IPS-NIHi7 (cell line): ENCODE measurements at regions not wholly inside any gene's neighbourhood (a gene's known extent, or its start where the extent isn't known, plus 50 kb on each side); places are given as distances from the start of the nearest gene placed in this dataset.

ENCODE experiments used
- DNase-seq: peaks from one replicate; pipeline ENCODE4 v3.0.0; 2012; ENCODE audit warnings: mixed read lengths; ENCODE audit errors: extremely low spot score

DNA sequence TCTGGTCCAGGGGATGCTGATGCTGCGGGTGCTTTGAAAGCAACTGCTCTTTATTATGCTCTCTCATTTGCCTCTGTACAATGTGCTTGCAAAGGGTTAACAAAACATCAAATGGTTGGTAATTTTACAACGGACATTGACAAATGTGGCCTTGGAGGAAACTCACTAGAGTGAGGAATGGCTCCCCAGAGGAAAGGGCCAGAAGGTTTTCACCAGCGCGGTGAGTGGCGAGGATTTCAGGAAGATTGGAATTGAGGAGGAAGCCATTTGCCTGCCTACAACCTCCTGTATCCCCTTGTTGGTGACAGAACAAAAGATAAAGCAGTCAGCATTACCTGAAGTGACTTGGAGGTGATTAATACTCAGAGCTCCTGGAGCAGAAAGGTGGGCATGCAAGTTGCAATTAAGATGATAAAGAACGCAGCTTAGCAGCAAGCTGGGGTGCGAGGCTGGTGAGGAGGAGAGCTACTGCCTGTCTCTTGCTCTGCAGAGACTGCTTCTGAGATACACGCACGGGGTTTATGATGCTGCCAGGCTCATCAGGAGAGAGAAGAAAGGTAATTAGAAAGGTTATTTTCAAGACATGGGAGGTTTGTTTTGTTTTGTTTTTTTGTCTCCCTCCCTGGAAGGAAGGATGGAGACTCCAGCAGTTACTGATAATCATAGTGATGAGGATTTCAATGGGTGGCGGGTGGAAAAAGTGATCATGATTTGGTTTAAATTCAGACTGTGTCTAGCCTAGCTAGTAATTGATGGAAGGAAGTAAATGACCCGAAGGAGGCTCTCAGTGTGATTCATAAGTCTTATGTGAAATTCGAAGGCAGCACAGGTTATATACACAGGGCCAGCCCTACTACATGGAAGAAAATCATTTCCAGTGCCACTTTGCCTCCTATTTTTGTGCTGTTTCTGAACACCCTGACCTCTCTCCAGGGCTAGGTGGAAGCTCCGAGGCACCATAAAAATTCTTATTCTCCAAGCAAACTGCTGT is 141.6 kb upstream of the DTNBP1 start:
- no peak for DNase-seq

DNA sequence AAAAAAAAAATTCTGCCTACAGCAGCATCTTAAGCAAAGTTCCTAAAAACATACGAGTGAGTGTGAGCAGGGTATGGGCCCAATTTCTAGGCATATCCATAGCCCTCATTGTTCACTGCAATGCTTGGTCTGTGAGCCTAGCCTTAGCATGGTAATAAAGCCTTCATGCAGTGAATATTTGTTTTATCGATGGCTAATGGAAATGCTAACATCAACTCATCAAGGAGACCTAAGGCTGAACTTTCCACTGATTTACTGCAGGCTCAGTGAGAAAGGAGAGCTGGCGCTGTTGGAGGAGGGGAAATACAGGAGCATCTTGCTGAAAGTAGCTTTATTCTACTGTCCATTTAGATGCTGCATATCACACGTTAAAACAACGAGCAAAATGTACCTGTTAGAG is 139.6 kb upstream of the DTNBP1 start:
- no peak for DNase-seq

DNA sequence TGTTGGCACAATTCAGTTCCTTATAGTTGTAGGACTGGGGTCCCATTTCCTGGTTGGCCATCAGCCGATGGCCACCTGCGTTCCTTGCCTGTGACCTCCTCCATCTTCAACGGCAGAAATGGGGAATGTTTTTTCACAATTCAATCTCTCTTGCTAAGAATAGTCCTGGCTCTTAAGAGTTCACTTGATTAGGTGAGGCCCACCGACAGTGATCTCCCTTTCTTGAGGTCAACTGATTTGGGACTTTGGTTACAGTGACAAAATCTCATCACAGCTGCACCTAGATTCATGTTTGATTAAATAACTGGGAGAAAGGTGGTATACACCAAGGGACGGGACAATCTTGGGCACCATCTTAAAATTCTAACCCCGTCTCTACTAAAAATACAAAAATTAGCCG is 139.1 kb upstream of the DTNBP1 start:
- DNase-seq = no peak

DNA sequence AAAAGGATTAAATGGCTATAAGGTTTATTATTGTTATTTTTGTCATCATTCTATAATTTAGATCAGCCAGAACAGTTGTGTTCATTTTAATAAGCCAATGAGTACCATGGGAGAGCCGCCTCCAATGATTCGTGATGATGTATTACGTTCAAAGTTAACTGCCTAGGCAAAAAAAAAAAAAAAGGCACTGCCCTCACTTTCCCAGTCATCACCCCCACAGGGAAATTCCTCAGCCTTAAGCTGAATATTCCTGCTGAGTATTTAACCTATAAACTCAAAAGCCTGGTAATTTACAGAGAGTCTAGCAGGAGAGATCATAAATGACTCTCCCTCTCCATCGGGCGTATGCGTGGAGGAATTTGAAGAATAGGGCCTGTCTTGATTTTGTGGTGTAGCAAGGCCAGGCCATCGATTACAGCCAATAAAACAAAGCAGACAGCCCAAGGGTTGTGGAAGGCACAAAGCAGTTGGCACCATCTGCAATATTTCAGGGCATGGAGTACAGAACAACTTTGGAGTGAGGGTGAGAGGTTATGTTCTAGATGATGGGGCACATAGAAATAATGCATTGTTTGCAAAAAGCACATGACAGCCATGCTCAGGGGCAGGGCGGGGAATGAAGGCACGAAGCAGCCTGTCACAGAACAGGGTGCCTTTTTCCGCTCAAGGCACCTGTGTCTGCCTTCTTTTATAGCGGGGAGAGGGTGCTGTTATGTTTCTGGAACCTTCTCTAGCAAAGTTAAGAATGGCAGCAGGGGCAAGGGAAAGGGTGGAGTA is 138.2 kb upstream of the DTNBP1 start:
- no peak for DNase-seq

DNA sequence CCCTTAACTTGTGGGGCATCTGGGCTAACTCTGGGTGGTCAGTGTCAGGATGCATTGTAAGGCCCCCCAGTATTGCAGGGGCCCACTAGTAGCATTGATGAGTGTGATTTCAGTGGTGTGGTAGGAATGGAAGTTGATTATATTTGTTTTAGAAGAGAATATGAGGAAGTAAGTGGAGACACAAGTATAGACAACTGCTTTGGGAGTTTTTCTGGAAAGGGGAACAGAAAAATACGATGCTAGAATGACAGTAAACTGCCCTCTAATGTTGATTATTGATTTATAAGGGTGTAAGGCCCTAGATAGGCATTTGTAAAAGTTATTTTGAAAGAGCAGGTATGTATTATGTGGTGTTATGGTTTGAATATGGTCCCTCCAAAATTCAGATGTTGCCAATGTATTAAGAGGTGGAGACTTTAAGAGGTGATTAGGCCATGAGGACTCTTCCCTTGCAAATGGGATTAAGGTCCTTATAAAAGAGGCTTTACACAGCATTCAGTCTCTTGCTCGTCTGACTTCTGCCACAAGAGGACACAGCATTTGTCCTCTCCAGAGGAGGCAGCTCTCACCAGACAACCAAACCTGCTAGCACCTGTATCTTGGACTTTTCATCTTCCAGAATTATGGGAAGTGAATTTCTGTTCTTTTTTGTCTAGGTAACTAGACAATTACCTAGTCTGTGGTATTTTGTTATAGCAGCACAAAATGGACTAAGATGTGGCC is 135.9 kb upstream of the DTNBP1 start:
- no peak for DNase-seq

DNA sequence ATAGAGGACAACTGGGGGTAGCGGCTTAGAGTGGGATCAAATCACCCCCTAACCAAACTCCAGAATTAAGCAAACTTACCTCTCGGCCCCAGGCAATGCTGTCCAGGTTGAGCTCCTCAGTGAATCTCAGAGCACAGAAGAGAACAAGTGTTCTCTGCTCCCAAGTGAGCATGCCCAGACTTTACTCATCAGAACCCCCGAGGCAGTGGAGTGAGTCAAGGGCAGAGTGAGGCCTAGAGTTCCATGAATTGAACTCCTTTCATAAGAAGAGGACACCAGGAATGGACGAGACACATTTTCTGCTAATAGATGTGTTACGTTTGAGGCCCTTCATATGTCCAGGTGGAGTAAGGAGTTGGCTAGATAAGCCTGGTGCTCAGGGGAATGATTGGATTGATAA is 134.0 kb upstream of the DTNBP1 start:
- DNase-seq = no peak

DNA sequence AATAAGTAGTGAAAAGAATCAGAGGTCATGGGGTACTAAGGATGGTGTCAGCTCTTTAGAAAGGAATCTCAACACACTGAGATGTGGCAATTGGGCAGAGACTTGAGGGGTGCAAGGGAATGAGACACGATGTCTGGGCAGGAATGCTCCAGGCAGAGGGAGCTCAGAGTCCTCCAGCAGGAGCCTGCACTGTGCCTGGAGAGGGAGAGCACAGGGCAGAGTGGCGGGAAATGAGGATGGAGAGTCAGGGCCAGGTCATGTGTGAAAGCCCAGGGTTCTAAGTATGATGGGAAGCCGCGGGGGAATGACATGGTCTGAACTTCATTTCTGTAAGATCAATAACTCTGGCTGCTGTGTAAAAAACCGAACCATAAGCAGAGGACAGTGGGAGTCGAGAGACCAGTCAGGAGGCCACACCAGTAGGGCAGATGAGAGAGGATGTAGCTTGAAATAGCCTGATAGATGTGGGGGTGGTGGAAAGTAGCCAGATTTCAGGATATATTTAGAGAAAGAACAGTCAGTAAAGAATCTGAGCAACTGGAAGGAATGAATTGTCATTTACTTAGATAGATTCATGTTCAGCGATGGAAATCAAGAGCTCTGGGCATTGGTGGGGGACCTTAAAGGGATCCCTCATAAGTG is 133.4 kb upstream of the DTNBP1 start:
- DNase-seq = no peak

DNA sequence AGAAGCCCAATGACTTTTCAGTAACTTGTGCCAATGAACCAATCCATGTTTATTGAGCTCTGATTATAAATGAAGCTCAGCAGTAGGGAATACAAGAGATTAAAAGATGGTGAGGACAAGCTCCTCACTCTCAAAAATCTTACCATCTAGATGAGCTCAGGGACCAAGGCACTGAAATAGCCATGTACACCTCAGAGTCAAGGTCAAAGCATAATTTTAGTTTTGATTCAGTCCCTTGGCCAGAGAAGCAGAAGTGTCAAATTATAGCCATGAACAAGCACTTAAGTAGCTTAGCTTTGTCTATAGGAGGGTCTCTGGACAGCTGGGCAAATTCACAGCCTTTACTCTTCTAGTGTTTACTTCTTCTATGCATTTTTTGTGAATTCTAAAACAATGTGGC is 131.0 kb upstream of the DTNBP1 start:
- no peak for DNase-seq

DNA sequence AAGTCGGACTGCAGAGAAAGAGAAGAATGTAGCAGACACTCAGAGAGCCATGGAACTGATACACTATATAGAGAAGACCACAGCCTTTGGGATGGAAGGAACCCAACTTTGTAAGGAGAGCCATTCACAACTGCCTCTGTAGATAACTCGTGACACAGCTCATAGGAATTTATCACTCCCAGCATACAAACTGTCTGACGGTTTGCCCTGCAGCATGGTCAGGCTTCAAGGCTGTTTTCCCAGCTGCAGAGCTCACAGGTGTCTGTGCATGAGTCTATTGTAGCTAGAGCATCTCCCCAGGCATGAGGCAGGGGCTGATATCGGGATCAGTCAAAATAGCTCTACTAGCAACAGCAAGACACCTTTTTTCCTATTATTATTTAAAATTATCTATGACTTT is 130.5 kb upstream of the DTNBP1 start:
- peak; percentile 14 for DNase-seq

DNA sequence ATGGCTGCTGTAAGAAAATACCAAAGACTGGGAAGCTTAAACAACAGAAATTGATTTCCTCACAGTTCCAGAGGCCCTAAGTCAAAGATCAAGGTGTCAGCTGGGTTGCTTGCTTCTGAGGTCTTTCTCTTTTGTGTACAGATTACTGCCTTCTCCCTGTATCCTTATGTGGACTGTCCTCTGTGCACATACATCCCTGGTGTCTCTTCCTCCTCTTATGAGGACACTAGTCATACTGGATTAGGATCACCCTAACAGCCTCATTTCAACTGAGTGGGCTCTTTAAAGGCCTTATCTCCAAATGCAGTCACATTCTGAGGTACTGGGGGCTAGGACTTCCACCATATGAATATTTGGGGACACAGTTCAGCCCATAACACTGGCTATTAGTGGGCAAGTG is 130.0 kb upstream of the DTNBP1 start:
- no peak for DNase-seq

DNA sequence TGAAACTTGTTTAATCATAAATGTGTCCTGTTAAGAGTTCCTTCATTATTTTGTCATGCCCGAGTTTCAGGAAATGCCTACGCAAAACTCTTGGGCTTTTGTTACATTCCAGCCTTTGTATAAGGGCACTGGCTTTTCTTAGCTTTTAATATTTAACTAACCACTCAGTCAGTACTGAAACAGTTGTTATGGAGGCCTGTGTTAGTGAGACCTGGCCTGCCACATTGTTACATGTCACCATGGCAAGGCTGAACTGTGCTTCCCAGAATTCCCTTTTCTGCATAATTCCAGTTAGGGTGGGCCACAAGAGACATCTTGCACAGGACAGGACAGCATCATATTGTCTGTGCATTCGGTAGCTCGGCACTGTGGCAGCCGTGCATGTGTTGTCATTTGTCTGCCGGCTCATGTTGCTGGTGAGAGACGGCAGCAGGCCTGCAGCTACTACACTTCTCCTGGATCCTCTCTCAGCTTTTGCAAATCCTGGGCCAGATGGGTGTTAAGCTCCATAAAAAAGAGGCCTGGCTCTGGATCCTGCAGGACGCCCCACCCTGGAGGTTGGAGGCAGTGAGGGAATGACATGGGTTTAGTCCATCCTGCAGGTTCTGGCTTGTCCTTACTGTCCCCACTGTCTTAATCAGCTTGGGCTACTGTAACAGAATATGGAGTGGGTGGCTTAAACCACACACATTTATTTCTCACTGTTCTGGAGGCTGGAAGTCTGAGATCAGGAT is 128.8 kb upstream of the DTNBP1 start:
- DNase-seq = no peak

DNA sequence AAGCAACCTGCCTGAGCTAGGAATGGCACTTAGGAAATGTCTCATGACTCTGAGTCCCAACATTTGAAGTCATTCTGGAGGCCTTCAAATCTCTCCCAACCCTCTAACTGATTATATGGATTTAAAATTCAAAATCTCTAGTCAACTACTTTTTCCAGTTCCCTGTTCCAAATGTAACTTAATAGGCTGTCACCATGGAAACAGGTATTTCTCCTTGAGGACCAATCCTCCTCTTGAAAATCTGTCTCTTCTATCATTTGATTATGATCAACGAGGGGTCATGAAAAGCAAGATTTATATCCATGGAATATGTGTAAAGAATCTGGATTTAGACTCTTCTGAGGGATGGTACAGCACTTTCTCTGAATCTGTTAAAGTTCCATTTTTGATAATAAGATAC is 127.3 kb upstream of the DTNBP1 start:
- no peak for DNase-seq

DNA sequence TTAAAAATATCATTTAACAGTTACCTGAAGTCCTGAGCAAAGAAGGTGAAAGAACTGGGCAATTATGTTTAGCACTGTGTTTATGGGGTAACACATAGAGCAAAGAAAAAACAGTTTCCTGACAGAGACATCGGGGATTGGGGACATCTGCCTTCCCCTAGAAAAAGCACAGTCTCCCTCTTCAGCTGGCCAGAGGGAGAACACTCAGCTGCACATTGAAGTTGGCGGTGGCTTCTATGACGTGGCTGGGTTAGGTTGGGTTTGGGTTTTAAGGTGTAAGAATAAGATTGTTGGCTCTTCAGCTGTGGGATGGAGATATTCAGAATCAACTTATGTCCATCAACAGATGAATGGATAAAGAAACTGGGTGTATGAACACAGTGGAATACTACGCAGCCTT is 124.0 kb upstream of the DTNBP1 start:
- no peak for DNase-seq

DNA sequence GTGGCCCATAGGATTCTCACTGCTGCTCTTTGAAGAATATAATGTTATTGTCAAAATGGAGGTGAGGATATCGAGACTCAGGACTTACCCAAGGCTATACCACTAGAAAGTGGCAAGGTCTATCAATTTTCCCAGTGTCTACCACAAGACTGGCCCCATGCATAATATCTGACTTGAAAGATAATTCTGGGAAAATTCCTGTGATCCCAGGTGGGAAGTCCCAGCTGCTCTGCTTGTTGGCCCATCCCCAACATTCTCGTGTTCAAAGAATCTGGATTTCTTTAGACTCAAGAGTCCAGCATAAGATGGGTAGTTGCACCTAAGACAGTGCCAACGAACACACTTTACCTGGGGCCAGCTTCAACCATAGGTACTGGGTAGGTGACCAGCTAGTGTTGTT is 120.7 kb upstream of the DTNBP1 start:
- no peak for DNase-seq

DNA sequence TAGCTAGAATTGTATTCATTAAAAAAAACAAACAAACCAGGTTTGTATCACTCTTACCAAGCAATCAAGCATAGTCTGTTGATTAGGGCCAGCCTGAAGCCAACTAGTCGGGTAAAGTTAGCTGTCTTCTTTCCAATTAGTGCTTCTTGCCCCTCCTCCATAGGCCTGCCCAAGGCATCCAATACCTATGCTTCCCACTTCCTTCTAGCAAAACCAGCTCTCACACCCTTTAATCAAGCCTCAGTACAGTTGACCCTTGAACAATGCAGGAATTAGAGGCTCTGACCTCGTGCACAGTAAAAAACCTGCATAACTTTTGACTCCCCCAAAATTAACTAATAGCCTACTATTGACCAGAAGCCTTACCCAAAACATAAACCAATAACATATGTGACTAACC is 119.1 kb upstream of the DTNBP1 start:
- no peak for DNase-seq

DNA sequence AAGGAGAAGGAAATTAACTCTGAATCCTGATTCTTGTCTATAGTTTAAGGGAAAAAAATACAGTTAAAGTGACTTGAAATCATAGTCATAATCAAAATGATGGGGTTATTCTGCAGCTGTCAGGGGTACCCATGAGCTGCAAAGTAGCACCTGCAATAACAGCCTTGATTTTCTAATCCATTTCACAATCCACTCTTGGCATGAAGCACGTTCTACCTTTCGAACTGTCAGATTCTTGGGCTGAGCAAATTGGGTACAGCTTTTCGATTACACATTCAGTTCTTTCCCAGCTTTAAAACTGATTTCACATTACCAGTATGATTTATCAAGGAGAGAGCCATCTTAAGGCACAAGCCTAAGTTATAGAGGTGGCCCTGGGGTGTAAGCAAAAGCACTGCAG is 118.5 kb upstream of the DTNBP1 start:
- DNase-seq = no peak

DNA sequence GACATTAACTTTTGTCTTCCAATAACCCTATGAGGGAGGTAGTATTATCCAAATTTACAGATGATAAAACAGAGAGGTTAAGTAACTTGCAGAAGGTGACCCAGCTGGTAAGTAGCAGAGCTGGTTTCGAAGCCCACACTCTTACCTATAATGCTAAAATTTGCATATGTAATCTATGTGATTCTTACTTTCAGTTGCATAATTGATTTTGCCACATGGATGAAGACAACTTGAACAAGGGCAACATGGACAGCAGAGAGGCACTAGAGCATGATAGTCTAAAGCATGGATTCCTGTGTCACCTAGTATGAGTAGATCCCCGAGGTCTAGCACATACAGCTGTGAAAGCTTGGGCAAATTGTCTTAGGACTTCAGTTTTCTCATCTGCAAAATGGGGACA is 117.6 kb upstream of the DTNBP1 start:
- DNase-seq = no peak

DNA sequence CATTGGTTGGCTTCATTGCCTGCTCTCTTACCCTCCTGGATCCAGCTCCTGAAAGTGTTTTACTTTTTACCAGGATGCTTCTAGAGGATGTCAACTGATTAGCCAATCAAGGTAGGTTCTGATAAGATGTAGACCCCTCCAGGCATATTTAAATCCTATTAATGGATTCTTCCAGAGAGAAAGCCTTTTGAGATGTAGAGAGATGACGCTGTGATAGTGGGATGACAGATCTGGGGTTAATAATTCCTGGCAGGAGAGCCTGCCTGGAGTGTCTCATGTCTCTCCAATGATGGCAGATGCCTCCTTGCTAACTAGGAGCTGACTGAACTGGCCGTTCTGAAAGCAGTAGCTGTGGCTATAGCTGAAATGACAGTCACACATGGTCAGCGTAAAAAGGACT is 116.9 kb upstream of the DTNBP1 start:
- no peak for DNase-seq

DNA sequence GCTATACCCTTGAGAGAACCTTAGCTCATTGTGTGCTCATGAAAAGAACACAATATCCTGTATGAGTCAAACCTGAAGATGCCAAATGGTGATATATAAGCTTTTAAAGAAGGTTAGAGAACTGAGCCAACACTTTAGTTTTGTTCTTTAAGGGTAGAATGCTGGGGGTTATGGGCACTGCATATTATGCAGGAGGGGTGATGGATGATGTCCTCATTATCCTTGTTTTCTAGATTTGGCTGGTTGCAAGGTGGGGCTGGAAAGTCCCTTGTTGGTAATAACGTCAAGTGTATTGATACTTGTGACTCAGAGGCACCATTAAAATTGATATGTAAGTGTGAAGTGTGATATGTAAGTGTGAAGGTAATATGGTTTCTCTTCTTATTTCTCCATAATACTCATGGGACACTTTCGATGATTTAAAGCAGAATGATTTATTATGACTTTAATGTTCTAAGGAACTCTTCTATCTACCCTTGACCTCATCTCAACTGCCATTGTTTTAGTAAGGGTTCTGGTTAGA is 113.7 kb upstream of the DTNBP1 start:
- no peak for DNase-seq

DNA sequence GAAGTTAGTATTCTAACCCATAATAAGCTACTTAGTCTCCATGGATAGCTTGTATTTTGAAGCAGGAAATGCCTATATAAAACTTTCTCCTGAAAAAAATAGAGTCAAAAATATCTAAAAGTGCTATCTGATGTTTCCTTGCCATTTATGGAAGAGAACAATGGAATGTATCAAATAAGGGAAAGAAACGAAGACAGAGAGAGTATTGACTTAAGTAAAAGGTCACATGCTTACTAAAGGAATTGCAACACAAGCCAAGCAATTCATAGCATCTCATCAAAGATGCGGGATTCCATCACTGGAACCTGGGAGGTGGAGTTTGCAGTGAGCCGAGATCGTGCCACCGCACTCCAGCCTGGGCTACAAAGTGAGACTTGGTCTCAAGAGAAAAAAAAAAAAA is 112.9 kb upstream of the DTNBP1 start:
- DNase-seq = no peak

DNA sequence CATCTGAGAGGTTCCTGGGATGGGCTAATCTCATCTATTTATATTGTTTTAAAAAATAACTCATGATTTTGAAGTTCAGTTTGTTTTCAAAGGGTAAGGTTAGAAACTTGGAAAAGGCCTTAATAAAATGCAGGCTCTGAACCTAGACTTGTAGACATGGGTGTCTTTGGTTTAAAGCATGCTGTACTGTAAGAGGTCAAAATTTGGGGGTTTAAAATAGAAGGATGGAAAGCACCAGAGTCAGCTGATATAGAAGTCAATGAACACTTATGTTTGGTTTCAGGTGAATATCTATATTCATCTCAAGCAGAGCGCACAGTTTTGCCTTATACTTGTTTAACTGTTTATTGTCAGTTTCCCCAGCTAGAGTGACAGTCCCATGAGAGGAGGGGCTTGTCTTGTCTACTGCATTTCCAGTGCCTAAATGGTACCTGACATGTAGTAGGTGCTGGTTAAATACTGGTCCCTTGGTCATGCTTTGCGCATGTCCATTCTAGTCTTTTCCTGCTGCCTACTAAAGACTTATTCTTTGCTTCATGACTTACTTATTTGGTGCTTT is 112.3 kb upstream of the DTNBP1 start:
- no peak for DNase-seq
